K562 (cell line): ENCODE measurements at regions not wholly inside any gene's neighbourhood (a gene's known extent, or its start where the extent isn't known, plus 50 kb on each side); places are given as distances from the start of the nearest gene placed in this dataset.

Experiments used
- ATAC-seq: fragments of 200-7000 bp; cut with Tn5 transposase; 3 replicates; pipeline ENCODE4 v1.9.1; 2020; ENCODE audit warnings: moderate library complexity
- BruUV-seq: library from RNA; stranded (reverse); fragments of 400-500 nt; replicated peaks from 2 replicates; lab custom pipeline; 2021; lab: Mats Ljungman, UMichigan
- CTCF ChIA-PET: fragments of 300-600 bp; formaldehyde crosslinking; extraction: SDS; loops from one replicate; lab custom pipeline; 2021; ENCODE audit warnings: low intra/inter-chr PET ratio; lab: Yijun Ruan, JAX
- POLR2A ChIA-PET: fragments of 300-600, 350-650 bp; sonication (Branson Sonifier 250); formaldehyde crosslinking; extraction: SDS; loops from one replicate; lab custom pipeline; 2021; ENCODE audit warnings: antibody characterized with exemption, inconsistent platforms; lab: Yijun Ruan, JAX
- DNase-seq, 4 experiments: peaks; one replicate each; pipeline versions ENCODE4 v3.0.0 to v3.0.0-alpha.2; 2011 to 2018; ENCODE audit warnings: low spot score in 3 of 4, mixed read lengths in 3 of 4; ENCODE audit errors: extremely low read depth in 1 of 4
- FAIRE-seq: peaks from 2 replicates; lab custom pipeline; 2011; peaks lifted over from hg19 to GRCh38; lab: Jason Lieb, UNC
- H2AFZ ChIP-seq: 2 replicates; pipeline ENCODE4 v1.6.0; 2011; ENCODE audit warnings: low read depth, low read length, control low read depth, inconsistent platforms
- H3K27ac ChIP-seq: fragments of 200-600 bp; 3 replicates; pipeline ENCODE4 v1.8.0; 2011; ENCODE audit warnings: low read depth, mild to moderate bottlenecking, control low read depth, inconsistent platforms, low read length, moderate library complexity, mixed read lengths; ENCODE audit errors: extremely low read depth
- H3K27me3 ChIP-seq, 2 experiments: fragments of 300-600 bp in 1 of 2; 2 replicates in 1 of 2; 3 replicates in 1 of 2; pipeline versions ENCODE4 v1.6.0 to v1.8.0; 2011; ENCODE audit warnings: inconsistent platforms in 2 of 2, low read length in 2 of 2, mild to moderate bottlenecking in 1 of 2, mixed read lengths in 1 of 2, moderate library complexity in 1 of 2; ENCODE audit not compliant: control insufficient read depth in 2 of 2, insufficient read depth in 2 of 2
- H3K36me3 ChIP-seq: fragments of 300-600 bp; 3 replicates; pipeline ENCODE4 v1.8.0; 2011; ENCODE audit warnings: mild to moderate bottlenecking, low read length, inconsistent platforms; ENCODE audit not compliant: control insufficient read depth, insufficient read depth
- H3K4me1 ChIP-seq, 2 experiments: fragments of 200-600 bp in 1 of 2; replicated peaks in 1 of 2; 2 replicates in 1 of 2; 3 replicates in 1 of 2; pipeline versions ENCODE4 v1.5.1 to v1.8.0; 2011; ENCODE audit warnings: inconsistent platforms in 2 of 2, low read length in 2 of 2, mild to moderate bottlenecking in 1 of 2, mixed read lengths in 1 of 2, moderate library complexity in 1 of 2; ENCODE audit not compliant: control insufficient read depth in 2 of 2, insufficient read depth in 2 of 2
- H3K4me2 ChIP-seq: 2 replicates; pipeline ENCODE4 v1.6.1; 2011; ENCODE audit warnings: low read length, control low read depth, inconsistent platforms, mixed read lengths; ENCODE audit not compliant: insufficient read depth
- H3K4me3 ChIP-seq: fragments of 200-600 bp; sonication (generic), shearing (Covaris generic); 2 replicates; pipeline ENCODE4 v1.5.1; 2016; ENCODE audit warnings: control low read depth, inconsistent platforms
- H3K79me2 ChIP-seq: fragments of 200-600 bp; 3 replicates; pipeline ENCODE4 v1.8.0; 2011; ENCODE audit warnings: low read length, inconsistent platforms; ENCODE audit not compliant: control insufficient read depth, insufficient read depth
- H3K9ac ChIP-seq, 2 experiments: 2 replicates each; pipeline versions ENCODE4 v1.6.0 to v1.6.1; 2011; ENCODE audit warnings: low read depth in 2 of 2, low read length in 2 of 2, control low read depth in 1 of 2, inconsistent platforms in 1 of 2, mild to moderate bottlenecking in 1 of 2, mixed read lengths in 1 of 2; ENCODE audit not compliant: insufficient read depth in 1 of 2
- H3K9me1 ChIP-seq: one replicate; pipeline ENCODE4 v1.6.0; 2011; ENCODE audit warnings: inconsistent platforms, mild to moderate bottlenecking, low read length, moderate library complexity; ENCODE audit not compliant: control insufficient read depth, insufficient read depth
- H3K9me3 ChIP-seq: replicated peaks from 2 replicates; pipeline ENCODE4 v1.5.1; 2011; ENCODE audit warnings: low read depth, low read length, inconsistent platforms; ENCODE audit not compliant: control insufficient read depth, insufficient read depth
- H4K20me1 ChIP-seq: replicated peaks from 2 replicates; pipeline ENCODE4 v1.6.1; 2011; ENCODE audit warnings: low read length, inconsistent platforms, mixed read lengths; ENCODE audit not compliant: control insufficient read depth, insufficient read depth
- ARID3B ChIP-seq: fragments of 250-450 bp; sonication (Bioruptor Pico); IDR thresholded peaks from 2 replicates; pipeline ENCODE4 v1.4.0; 2020; ENCODE audit warnings: borderline replicate concordance
- ZNF239 ChIP-seq: fragments of 250-450 bp; sonication (Bioruptor Pico); IDR thresholded peaks from 2 replicates; pipeline ENCODE4 v1.4.0; 2020; ENCODE audit warnings: mild to moderate bottlenecking
- WGBS: fragments of 100-300 bp; shearing (Covaris generic); methylation state at CpG from one replicate; pipeline ENCODE4 v1.1.6; 2016; ENCODE audit warnings: low coverage, mixed read lengths; ENCODE audit not compliant: insufficient coverage; ENCODE audit errors: missing lambda C conversion rate; 5-methylcytosine and 5-hydroxymethylcytosine counted together
- in situ Hi-C: fragments of 300-500 bp; cut with MboI; formaldehyde crosslinking; loops from 4 replicates; pipeline ENCODE4 v1.15.0; 2018; ENCODE audit warnings: inconsistent platforms, mixed read lengths
- intact Hi-C: fragments of 100-400 bp; cut with micrococcal nuclease; formaldehyde crosslinking; loops from 2 replicates; pipeline ENCODE4 v1.14.2; 2022

GRCh38 chr10:124267911-124268549, 150.7 kb downstream of the OAT start:
- no peak for FAIRE-seq
- POLR2A ChIA-PET: no interaction called here
- WGBS: 2% methylated on average over 5 of the region's 6 CpGs
- Histone ChIP-seq H3K27me3 (peaks cover 0 to 9% of the 10 kb centered on the region in 2 experiments; a peak in 1 of 5 replicates), H3K4me2 (no peak overlapping the region), H3K79me2 (no peaks in the 10 kb centered on the region), H3K4me3 (no peak overlapping the region), H4K20me1 (0 out of 2 replicates have a peak, but pooled peaks cover 4% of the 10 kb centered on the region), H3K4me1 (no peaks in the 10 kb centered on the region; a peak in 1 of 5 replicates), H3K9ac (no peak overlapping the region), H2AFZ (no peak overlapping the region), H3K9me1 (no peaks in the 10 kb centered on the region), H3K27ac (no peak overlapping the region), H3K9me3 (no peaks in the 10 kb centered on the region), H3K36me3 (no peaks in the 10 kb centered on the region)
- CTCF ChIA-PET: no interaction called here
- intact Hi-C loops: no loop called here
- ATAC-seq: no peak
- BruUV-seq: no TSS peak
- TF ChIP-seq ARID3B (no peak), ZNF239 (CRISPR knock-in tag) (peak; percentile 79)
- in situ Hi-C loops: loop anchor here (25.0 kb wide), 1 partner anchor 769 kb away; no protein-coding TSS in a partner anchor
- no peak for DNase-seq
